ENCODE measurements at regions not wholly inside any gene's neighbourhood (a gene's known extent, or its start where the extent isn't known, plus 50 kb on each side); places are given as distances from the start of the nearest gene placed in this dataset.
A peak's percentile ranks its signal among the peaks of the same experiment; 100 is the strongest.

DNA sequence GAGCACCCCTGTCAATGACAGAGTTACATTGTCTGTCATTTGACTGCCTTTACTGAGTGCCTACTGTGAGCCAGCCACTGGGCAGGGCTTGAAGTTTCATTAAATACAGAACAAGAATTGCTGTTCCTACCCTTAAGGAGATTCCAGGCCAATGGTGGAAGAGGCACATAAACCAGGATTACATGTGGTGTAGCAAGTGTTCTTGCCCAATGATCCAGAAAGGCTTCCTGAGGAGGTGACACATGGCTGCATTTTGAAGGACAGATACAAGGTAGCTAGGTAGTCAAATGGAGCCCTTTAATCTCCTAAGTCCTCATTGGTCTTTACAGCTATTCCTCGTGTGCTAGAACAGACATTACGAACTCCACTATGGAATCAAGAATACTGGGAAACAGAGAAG, 312.7 kb downstream of the ETAA1 start:
- H3K4me3 ChIP-seq (ENCODE audit: control insufficient read depth, low read depth, low read length), result no peak overlapping the region
- DNase-seq (ENCODE audit: low read depth), result no peak
- TF ChIP-seq CTCF (IDR thresholded peaks at IDR 0.05; ENCODE audit: control insufficient read depth, insufficient read depth, low read depth, low read length, missing control alignments), result no peak

DNA sequence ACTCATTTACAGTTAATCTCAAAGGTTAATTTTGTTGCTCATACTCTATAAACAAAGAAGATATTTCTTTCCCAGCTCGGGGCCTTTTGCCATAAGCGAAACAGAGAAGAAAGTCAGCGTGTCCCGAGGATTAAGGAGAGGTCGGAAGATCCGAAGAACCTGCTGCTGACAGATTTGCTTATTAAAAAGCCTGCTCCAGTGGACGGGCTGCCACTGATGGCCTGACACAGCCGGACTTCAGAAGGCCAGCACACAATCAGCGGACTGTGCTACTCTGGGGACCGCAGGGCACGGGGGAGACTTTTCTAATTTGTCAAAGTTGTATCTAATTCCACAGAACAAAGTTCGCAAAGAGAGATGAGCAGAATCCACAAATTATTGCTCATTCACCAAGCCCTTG, 315.4 kb downstream of the ETAA1 start:
- no peak for TF ChIP-seq CTCF (IDR thresholded peaks at IDR 0.05; ENCODE audit: control insufficient read depth, insufficient read depth, low read depth, low read length, missing control alignments)
- DNase-seq (ENCODE audit: low read depth), result no peak

DNA sequence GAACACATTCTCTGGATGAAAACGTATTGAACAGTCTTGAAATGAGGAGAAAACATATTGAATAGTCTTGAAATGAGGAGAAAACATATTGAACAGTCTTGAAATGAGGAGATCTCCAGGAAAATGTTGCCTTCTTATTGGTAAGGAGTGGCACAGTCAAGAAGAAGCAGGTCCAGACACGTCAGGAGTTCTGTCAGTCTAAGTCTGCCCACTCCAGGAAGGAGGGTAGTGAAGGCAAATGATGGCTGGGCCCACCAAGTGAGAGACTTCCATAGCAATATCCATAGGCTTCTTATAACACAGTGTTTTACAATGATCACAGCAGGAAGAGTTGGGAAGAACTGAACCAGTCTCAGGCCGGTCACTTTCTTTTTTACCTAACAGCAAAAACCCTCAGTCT, 316.2 kb downstream of the ETAA1 start:
- no peak for TF ChIP-seq CTCF (IDR thresholded peaks at IDR 0.05; ENCODE audit: control insufficient read depth, insufficient read depth, low read depth, low read length, missing control alignments)
- no peak overlapping the region for H3K4me3 ChIP-seq (ENCODE audit: control insufficient read depth, low read depth, low read length)
- no peak for DNase-seq (ENCODE audit: low read depth)

More for the DNA sequence above, 315.4 kb downstream of the ETAA1 start:
- no peak overlapping the region for H3K4me3 ChIP-seq (ENCODE audit: control insufficient read depth, low read depth, low read length)

GRCh38 chr2:67716895-67717396, 319.8 kb downstream of the ETAA1 start:
- H3K4me3 ChIP-seq (ENCODE audit: control insufficient read depth, low read depth, low read length), result no peak overlapping the region
- no peak for DNase-seq (ENCODE audit: low read depth)
- TF ChIP-seq CTCF (IDR thresholded peaks at IDR 0.05; ENCODE audit: control insufficient read depth, insufficient read depth, low read depth, low read length, missing control alignments), result no peak

GRCh38 chr2:67717692-67718091, 320.6 kb downstream of the ETAA1 start:
- no peak overlapping the region for H3K4me3 ChIP-seq (ENCODE audit: control insufficient read depth, low read depth, low read length)
- no peak for DNase-seq (ENCODE audit: low read depth)
- no peak for TF ChIP-seq CTCF (IDR thresholded peaks at IDR 0.05; ENCODE audit: control insufficient read depth, insufficient read depth, low read depth, low read length, missing control alignments)

- no peak for TF ChIP-seq CTCF (IDR thresholded peaks at IDR 0.05; ENCODE audit: control insufficient read depth, insufficient read depth, low read depth, low read length, missing control alignments)
- peak; percentile 27 for DNase-seq (ENCODE audit: low read depth)
- H3K4me3 ChIP-seq (ENCODE audit: control insufficient read depth, low read depth, low read length), result no peak overlapping the region
Observed at GRCh38 chr2:67719351-67719750, 322.2 kb downstream of the ETAA1 start.

DNA sequence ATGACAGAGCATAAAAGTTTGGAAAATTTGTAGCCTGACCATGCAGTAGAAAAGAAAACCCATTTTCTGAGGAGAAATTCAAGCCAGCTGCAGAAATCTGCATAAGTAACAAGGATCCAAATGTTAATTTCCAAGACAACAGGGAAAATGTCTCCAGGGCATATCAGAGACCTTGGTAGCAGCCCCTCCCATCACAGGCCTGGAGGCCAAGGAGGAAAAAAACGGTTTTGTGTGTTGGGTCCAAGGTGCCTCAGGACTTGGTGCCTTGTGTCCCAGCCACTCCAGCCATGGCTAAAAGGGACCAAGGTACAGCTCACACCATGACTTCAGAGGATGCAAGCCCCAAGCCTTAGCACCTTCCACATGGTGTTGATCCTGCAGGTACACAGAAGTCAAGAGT, 324.4 kb downstream of the ETAA1 start:
- no peak for DNase-seq (ENCODE audit: low read depth)
- TF ChIP-seq CTCF (IDR thresholded peaks at IDR 0.05; ENCODE audit: control insufficient read depth, insufficient read depth, low read depth, low read length, missing control alignments), result no peak
- no peak overlapping the region for H3K4me3 ChIP-seq (ENCODE audit: control insufficient read depth, low read depth, low read length)
